Neural cell (in vitro differentiated cells): ENCODE measurements at regions not wholly inside any gene's neighbourhood (a gene's known extent, or its start where the extent isn't known, plus 50 kb on each side); places are given as distances from the start of the nearest gene placed in this dataset.

Experiments
- EP300 ChIP-seq: fragments of 450-650 bp; conservative IDR thresholded peaks from 2 replicates; pipeline ENCODE4 v1.6.1; 2014; ENCODE audit warnings: antibody characterized with exemption, mild to moderate bottlenecking, moderate library complexity; ENCODE audit not compliant: poor library complexity, severe bottlenecking
- EZH2 ChIP-seq: fragments of 200-600, 300-800 bp; shearing (Covaris generic), sonication (generic); IDR thresholded peaks from 2 replicates; pipeline ENCODE4 v1.6.1; 2014; ENCODE audit warnings: antibody characterized with exemption, low read length, borderline replicate concordance, mild to moderate bottlenecking; ENCODE audit not compliant: insufficient read depth, poor library complexity, severe bottlenecking
- REST ChIP-seq: IDR thresholded peaks from 2 replicates; pipeline ENCODE4 v1.6.1; 2012; ENCODE audit warnings: borderline replicate concordance
- TAF1 ChIP-seq: IDR thresholded peaks from 2 replicates; pipeline ENCODE4 v1.6.1; 2012; ENCODE audit warnings: low read depth
- TF ChIP-seq, protein P1 (sequence below): fragments of 450-650 bp; IDR thresholded peaks from 2 replicates; pipeline ENCODE4 v1.5.1; 2014; ENCODE audit warnings: antibody characterized with exemption, mild to moderate bottlenecking, moderate library complexity; ENCODE audit not compliant: poor library complexity, severe bottlenecking

GRCh38 chr9:3721096-3721495 is 195.3 kb upstream of the RFX3 start:
- TF ChIP-seq, protein P1, sequence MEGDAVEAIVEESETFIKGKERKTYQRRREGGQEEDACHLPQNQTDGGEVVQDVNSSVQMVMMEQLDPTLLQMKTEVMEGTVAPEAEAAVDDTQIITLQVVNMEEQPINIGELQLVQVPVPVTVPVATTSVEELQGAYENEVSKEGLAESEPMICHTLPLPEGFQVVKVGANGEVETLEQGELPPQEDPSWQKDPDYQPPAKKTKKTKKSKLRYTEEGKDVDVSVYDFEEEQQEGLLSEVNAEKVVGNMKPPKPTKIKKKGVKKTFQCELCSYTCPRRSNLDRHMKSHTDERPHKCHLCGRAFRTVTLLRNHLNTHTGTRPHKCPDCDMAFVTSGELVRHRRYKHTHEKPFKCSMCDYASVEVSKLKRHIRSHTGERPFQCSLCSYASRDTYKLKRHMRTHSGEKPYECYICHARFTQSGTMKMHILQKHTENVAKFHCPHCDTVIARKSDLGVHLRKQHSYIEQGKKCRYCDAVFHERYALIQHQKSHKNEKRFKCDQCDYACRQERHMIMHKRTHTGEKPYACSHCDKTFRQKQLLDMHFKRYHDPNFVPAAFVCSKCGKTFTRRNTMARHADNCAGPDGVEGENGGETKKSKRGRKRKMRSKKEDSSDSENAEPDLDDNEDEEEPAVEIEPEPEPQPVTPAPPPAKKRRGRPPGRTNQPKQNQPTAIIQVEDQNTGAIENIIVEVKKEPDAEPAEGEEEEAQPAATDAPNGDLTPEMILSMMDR, result no peak
- no peak for TF ChIP-seq TAF1
- no peak for TF ChIP-seq EP300
- TF ChIP-seq REST, result no peak
- TF ChIP-seq EZH2, result no peak
